NCI-H128 (cell line): ENCODE measurements at regions not wholly inside any gene's neighbourhood (a gene's known extent, or its start where the extent isn't known, plus 50 kb on each side); places are given as distances from the start of the nearest gene placed in this dataset.
"Not testable (repeated sequence)": the region's sequence is repeated elsewhere in the genome, so short reads cannot be mapped to it uniquely, and the experiment has no call there.

Experiments
- DNase-seq: peaks from one replicate; lab custom pipeline; 2025; ENCODE audit not compliant: unreplicated experiment; lab: John Stamatoyannopoulos, UW

- DNase-seq, result no peak
Observed at GRCh38 chr3:145637105-145637504, 523.9 kb downstream of the PLOD2 start.

- no peak for DNase-seq
Observed at GRCh38 chr3:145639003-145639606, 521.9 kb downstream of the PLOD2 start.

GRCh38 chr3:145639875-145640274, 521.1 kb downstream of the PLOD2 start:
- DNase-seq, result no peak

GRCh38 chr3:145648396-145648795, 512.6 kb downstream of the PLOD2 start:
- no peak for DNase-seq

GRCh38 chr3:145649368-145649887, 511.6 kb downstream of the PLOD2 start:
- DNase-seq, result no peak

- no peak for DNase-seq
Observed at GRCh38 chr3:145650170-145650569, 510.8 kb downstream of the PLOD2 start.

- DNase-seq, result no peak
Observed at GRCh38 chr3:145671121-145671520, 489.9 kb downstream of the PLOD2 start.

GRCh38 chr3:145673838-145674237, 487.1 kb downstream of the PLOD2 start:
- DNase-seq, result no peak

GRCh38 chr3:145678401-145678800, 482.6 kb downstream of the PLOD2 start:
- no peak for DNase-seq

GRCh38 chr3:145681181-145681580, 479.8 kb downstream of the PLOD2 start:
- DNase-seq, result no peak

GRCh38 chr3:145687978-145688377, 473.0 kb downstream of the PLOD2 start:
- DNase-seq, result not testable (repeated sequence)

GRCh38 chr3:145692751-145693150, 468.2 kb downstream of the PLOD2 start:
- DNase-seq, result no peak

- no peak for DNase-seq
Observed at GRCh38 chr3:145696011-145696410, 465.0 kb downstream of the PLOD2 start.

GRCh38 chr3:145698250-145698649, 462.7 kb downstream of the PLOD2 start:
- no peak for DNase-seq

GRCh38 chr3:145698749-145699148, 462.2 kb downstream of the PLOD2 start:
- DNase-seq, result no peak

- DNase-seq, result no peak
Observed at GRCh38 chr3:145704020-145704419, 457.0 kb downstream of the PLOD2 start.

- not testable (repeated sequence) for DNase-seq
Observed at GRCh38 chr3:145709779-145710178, 451.2 kb downstream of the PLOD2 start.

- DNase-seq, result no peak
Observed at GRCh38 chr3:145716519-145716918, 444.5 kb downstream of the PLOD2 start.

- DNase-seq, result no peak
Observed at GRCh38 chr3:145719114-145719513, 441.9 kb downstream of the PLOD2 start.

GRCh38 chr3:145721273-145721805, 439.6 kb downstream of the PLOD2 start:
- DNase-seq, result no peak

GRCh38 chr3:145721815-145722214, 439.2 kb downstream of the PLOD2 start:
- no peak for DNase-seq

GRCh38 chr3:145727476-145727875, 433.5 kb downstream of the PLOD2 start:
- no peak for DNase-seq

GRCh38 chr3:145735631-145736030, 425.4 kb downstream of the PLOD2 start:
- no peak for DNase-seq
